ENCODE measurements at regions not wholly inside any gene's neighbourhood (a gene's known extent, or its start where the extent isn't known, plus 50 kb on each side); places are given as distances from the start of the nearest gene placed in this dataset.

- H3K9me3 ChIP-seq (replicated peaks; ENCODE audit: control insufficient read depth, insufficient read depth, low read length): no peaks in the 10 kb centered on the region
- H3K4me3 ChIP-seq (replicated peaks in 1 of 3; ENCODE audit: insufficient read depth in 1 of 3, low read depth in 1 of 3, low read length in 3 of 3): no peak overlapping the region
- no peaks in the 10 kb centered on the region for H3K27me3 ChIP-seq (ENCODE audit: control insufficient read depth in 2 of 2, insufficient read depth in 2 of 2, low read length in 2 of 2)
- DNase-seq (ENCODE audit: low read depth, low spot score): no peak
- ChIA-PET CTCF (no interaction called here), POLR2A (no interaction called here)
- H3K36me3 ChIP-seq (ENCODE audit: control insufficient read depth in 2 of 2, extremely low read depth in 1 of 2, insufficient read depth in 2 of 2, low read length in 2 of 2): no peaks in the 10 kb centered on the region
- H3K9me1 ChIP-seq (replicated peaks; ENCODE audit: control insufficient read depth, extremely low read depth, insufficient read depth, low read length): no peaks in the 10 kb centered on the region
- H3K9ac ChIP-seq (replicated peaks; ENCODE audit: extremely low read depth, insufficient read depth, low read length): no peak overlapping the region
- TF ChIP-seq POLR2AphosphoS5 (IDR thresholded peaks at IDR 0.05; ENCODE audit: insufficient read depth, low read depth, low read length): no peak
- no peak for TF ChIP-seq FOS (IDR thresholded peaks at IDR 0.05; ENCODE audit: borderline replicate concordance, insufficient read depth, low read length)
- TF ChIP-seq CTCF (IDR thresholded peaks at IDR 0.05; ENCODE audit: extremely low read depth in 1 of 2, insufficient read depth in 1 of 2, low read depth in 1 of 2, low read length in 2 of 2): no peak
- TF ChIP-seq POLR2A (IDR thresholded peaks at IDR 0.05; ENCODE audit: low read depth, low read length): no peak
- no peak for TF ChIP-seq MYC (IDR thresholded peaks at IDR 0.05; ENCODE audit: low read depth, low read length)
- no peak for TF ChIP-seq EZH2 (IDR thresholded peaks at IDR 0.05; ENCODE audit: borderline replicate concordance, low read depth, low read length, severe bottlenecking)
- no peak for TF ChIP-seq GATA2 (IDR thresholded peaks at IDR 0.05; ENCODE audit: insufficient read depth, insufficient read length, low read depth, low read length)
- no peak for TF ChIP-seq JUN (IDR thresholded peaks at IDR 0.05; ENCODE audit: borderline replicate concordance, insufficient read depth, insufficient read length, low read depth)
- no peak for TF ChIP-seq MAX (IDR thresholded peaks at IDR 0.05; ENCODE audit: insufficient read depth, insufficient read length)
- FAIRE-seq: no peak
- intact Hi-C loops (cut with micrococcal nuclease) (no loop called here), dilution Hi-C loops (cut with MboI; ENCODE audit: extremely low pct_ligation_motif_present, low sequenced_read_pairs) (no loop called here)
- H4K20me1 ChIP-seq (replicated peaks; ENCODE audit: control insufficient read depth, extremely low read depth, insufficient read depth, low read length): no peaks in the 10 kb centered on the region
- H3K4me2 ChIP-seq (ENCODE audit: insufficient read depth, low read length): no peak overlapping the region
- H3K27ac ChIP-seq (ENCODE audit: insufficient read depth, low read depth, low read length): no peak overlapping the region
- no peaks in the 10 kb centered on the region for H3K79me2 ChIP-seq (ENCODE audit: control insufficient read depth, insufficient read depth, low read length)
- no peak overlapping the region for H2AFZ ChIP-seq (ENCODE audit: low read depth, low read length)
- BruUV-seq (replicated peaks): no TSS peak
- no peaks in the 10 kb centered on the region for H3K4me1 ChIP-seq (ENCODE audit: control insufficient read depth, extremely low read depth, insufficient read depth, low read length)
Measured at GRCh38 chr9:7968687-7969086, 169.1 kb upstream of the DMAC1 start.

Data from endothelial cell of umbilical vein (primary cell).